ENCODE measurements at regions not wholly inside any gene's neighbourhood (a gene's known extent, or its start where the extent isn't known, plus 50 kb on each side); places are given as distances from the start of the nearest gene placed in this dataset.

- TF ChIP-seq, protein P1, sequence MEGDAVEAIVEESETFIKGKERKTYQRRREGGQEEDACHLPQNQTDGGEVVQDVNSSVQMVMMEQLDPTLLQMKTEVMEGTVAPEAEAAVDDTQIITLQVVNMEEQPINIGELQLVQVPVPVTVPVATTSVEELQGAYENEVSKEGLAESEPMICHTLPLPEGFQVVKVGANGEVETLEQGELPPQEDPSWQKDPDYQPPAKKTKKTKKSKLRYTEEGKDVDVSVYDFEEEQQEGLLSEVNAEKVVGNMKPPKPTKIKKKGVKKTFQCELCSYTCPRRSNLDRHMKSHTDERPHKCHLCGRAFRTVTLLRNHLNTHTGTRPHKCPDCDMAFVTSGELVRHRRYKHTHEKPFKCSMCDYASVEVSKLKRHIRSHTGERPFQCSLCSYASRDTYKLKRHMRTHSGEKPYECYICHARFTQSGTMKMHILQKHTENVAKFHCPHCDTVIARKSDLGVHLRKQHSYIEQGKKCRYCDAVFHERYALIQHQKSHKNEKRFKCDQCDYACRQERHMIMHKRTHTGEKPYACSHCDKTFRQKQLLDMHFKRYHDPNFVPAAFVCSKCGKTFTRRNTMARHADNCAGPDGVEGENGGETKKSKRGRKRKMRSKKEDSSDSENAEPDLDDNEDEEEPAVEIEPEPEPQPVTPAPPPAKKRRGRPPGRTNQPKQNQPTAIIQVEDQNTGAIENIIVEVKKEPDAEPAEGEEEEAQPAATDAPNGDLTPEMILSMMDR (IDR thresholded peaks at IDR 0.05; ENCODE audit: low read length), result no peak
- no peak for TF ChIP-seq EZH2 (IDR thresholded peaks at IDR 0.05; ENCODE audit: borderline replicate concordance, low read length)
These were observed 149.9 kb downstream of the RBM43 start for GRCh38 chr2:151111599-151112278.
